Neural cell (in vitro differentiated cells): ENCODE measurements at regions not wholly inside any gene's neighbourhood (a gene's known extent, or its start where the extent isn't known, plus 50 kb on each side); places are given as distances from the start of the nearest gene placed in this dataset.

ENCODE experiments used
- H2AFZ ChIP-seq: fragments of 200-600, 300-800 bp; sonication (generic), shearing (Covaris generic); 2 replicates; pipeline ENCODE4 v1.6.0; 2014; ENCODE audit warnings: low read depth, mild to moderate bottlenecking, antibody characterized with exemption, low read length, moderate library complexity
- H3F3A ChIP-seq: fragments of 200-600 bp; shearing (Covaris generic); 2 replicates; pipeline ENCODE4 v1.6.1; 2016; ENCODE audit warnings: mild to moderate bottlenecking, moderate library complexity, mixed read lengths, antibody characterized with exemption, low read length; ENCODE audit not compliant: insufficient read depth, poor library complexity, severe bottlenecking
- H3K27ac ChIP-seq: fragments of 200-600, 300-800 bp; sonication (generic), shearing (Covaris generic); 2 replicates; pipeline ENCODE4 v1.5.1; 2014; ENCODE audit warnings: mild to moderate bottlenecking, low read length, moderate library complexity
- H3K27me3 ChIP-seq: fragments of 300-800, 200-600 bp; sonication (generic), shearing (Covaris generic); 2 replicates; pipeline ENCODE4 v1.6.0; 2014; ENCODE audit warnings: mild to moderate bottlenecking, low read depth, low read length, moderate library complexity; ENCODE audit not compliant: insufficient read depth
- H3K36me3 ChIP-seq: fragments of 300-800, 200-600 bp; sonication (generic), shearing (Covaris generic); 2 replicates; pipeline ENCODE4 v1.5.1; 2014; ENCODE audit warnings: mild to moderate bottlenecking, antibody characterized with exemption, low read length, moderate library complexity; ENCODE audit not compliant: insufficient read depth
- H3K4me2 ChIP-seq: fragments of 300-800, 200-600 bp; sonication (generic), shearing (Covaris generic); 2 replicates; pipeline ENCODE4 v1.6.0; 2014; ENCODE audit warnings: mild to moderate bottlenecking, low read length
- H3K4me3 ChIP-seq: fragments of 300-800, 200-600 bp; sonication (generic), shearing (Covaris generic); 2 replicates; pipeline ENCODE4 v1.5.1; 2014; ENCODE audit warnings: mild to moderate bottlenecking, low read length, moderate library complexity
- H3K79me2 ChIP-seq: fragments of 200-600 bp; shearing (Covaris generic); replicated peaks from 2 replicates; pipeline ENCODE4 v1.6.0; 2014; ENCODE audit warnings: mild to moderate bottlenecking, low read length, moderate library complexity; ENCODE audit not compliant: insufficient read depth
- H3K9ac ChIP-seq: fragments of 300-800, 200-600 bp; sonication (generic), shearing (Covaris generic); 2 replicates; pipeline ENCODE4 v1.6.1; 2016; ENCODE audit warnings: mild to moderate bottlenecking, low read length, mixed read lengths
- H3K9me2 ChIP-seq: fragments of 200-600 bp; shearing (Covaris generic); 2 replicates; pipeline ENCODE4 v1.6.1; 2016; ENCODE audit warnings: mild to moderate bottlenecking, low read length, mixed read lengths; ENCODE audit not compliant: insufficient read depth
- H3K9me3 ChIP-seq: fragments of 200-600, 300-800 bp; sonication (generic), shearing (Covaris generic); 2 replicates; pipeline ENCODE4 v1.6.1; 2016; ENCODE audit warnings: mild to moderate bottlenecking, mixed run types, low read length, moderate library complexity, mixed read lengths
- H4K20me1 ChIP-seq: fragments of 200-600 bp; shearing (Covaris generic); 2 replicates; pipeline ENCODE4 v1.6.1; 2016; ENCODE audit warnings: mild to moderate bottlenecking, mixed run types; ENCODE audit not compliant: insufficient read depth
- EP300 ChIP-seq: fragments of 450-650 bp; conservative IDR thresholded peaks from 2 replicates; pipeline ENCODE4 v1.6.1; 2014; ENCODE audit warnings: antibody characterized with exemption, mild to moderate bottlenecking, moderate library complexity; ENCODE audit not compliant: poor library complexity, severe bottlenecking
- EZH2 ChIP-seq: fragments of 200-600, 300-800 bp; shearing (Covaris generic), sonication (generic); IDR thresholded peaks from 2 replicates; pipeline ENCODE4 v1.6.1; 2014; ENCODE audit warnings: antibody characterized with exemption, low read length, borderline replicate concordance, mild to moderate bottlenecking; ENCODE audit not compliant: insufficient read depth, poor library complexity, severe bottlenecking
- MXI1 ChIP-seq: fragments of 450-650 bp; conservative IDR thresholded peaks from 2 replicates; pipeline ENCODE4 v1.6.1; 2014; ENCODE audit warnings: antibody characterized with exemption, mild to moderate bottlenecking; ENCODE audit not compliant: poor library complexity, severe bottlenecking
- POLR2AphosphoS5 ChIP-seq: IDR thresholded peaks from 2 replicates; pipeline ENCODE4 v1.6.1; 2012
- RAD21 ChIP-seq: fragments of 450-650 bp; conservative IDR thresholded peaks from 2 replicates; pipeline ENCODE4 v1.6.1; 2014; ENCODE audit warnings: antibody characterized with exemption, mild to moderate bottlenecking, moderate library complexity
- SMC3 ChIP-seq: fragments of 450-650 bp; conservative IDR thresholded peaks from 2 replicates; pipeline ENCODE4 v1.6.1; 2014; ENCODE audit warnings: antibody characterized with exemption, mild to moderate bottlenecking, moderate library complexity; ENCODE audit not compliant: poor library complexity
- TAF1 ChIP-seq: IDR thresholded peaks from 2 replicates; pipeline ENCODE4 v1.6.1; 2012; ENCODE audit warnings: low read depth
- TF ChIP-seq, protein P1 (sequence below): fragments of 450-650 bp; IDR thresholded peaks from 2 replicates; pipeline ENCODE4 v1.5.1; 2014; ENCODE audit warnings: antibody characterized with exemption, mild to moderate bottlenecking, moderate library complexity; ENCODE audit not compliant: poor library complexity, severe bottlenecking
- TF ChIP-seq, protein P2 (sequence below): IDR thresholded peaks from 2 replicates; pipeline ENCODE4 v1.6.1; 2012; ENCODE audit warnings: borderline replicate concordance

DNA sequence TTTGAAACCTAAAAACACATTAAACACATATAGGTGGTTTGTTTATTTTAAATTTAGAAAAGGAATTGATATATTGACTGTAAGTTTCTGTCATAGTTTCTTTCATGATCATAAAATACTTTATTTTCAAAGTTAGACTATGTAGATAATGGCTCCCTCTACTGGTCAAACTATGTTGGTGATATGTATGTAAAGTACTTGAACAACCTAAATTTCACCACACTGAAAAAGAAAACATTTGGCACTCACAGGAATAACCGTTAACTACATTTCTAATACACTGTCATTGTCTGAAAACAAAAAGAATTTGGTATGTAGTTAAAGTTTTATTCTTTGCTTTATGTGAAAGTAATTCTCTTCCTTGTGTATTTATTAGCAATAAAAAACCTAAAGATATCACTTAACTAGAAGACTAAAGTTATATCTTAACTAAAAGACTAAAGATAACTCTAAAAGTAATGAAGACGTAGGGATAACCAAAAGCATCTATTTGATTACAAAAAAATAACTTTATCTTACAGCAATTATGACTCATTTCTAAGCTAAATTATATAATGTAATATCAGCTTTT is 427.5 kb downstream of the VGLL3 start:
- Histone ChIP-seq H3K27me3 (no peaks in the 10 kb centered on the region), H3K79me2 (no peaks in the 10 kb centered on the region), H3K4me2 (no peak overlapping the region), H3K9ac (no peak overlapping the region), H3F3A (no peaks in the 10 kb centered on the region), H3K9me3 (no peaks in the 10 kb centered on the region), H3K4me3 (no peak overlapping the region), H3K36me3 (no peaks in the 10 kb centered on the region), H3K9me2 (no peaks in the 10 kb centered on the region), H2AFZ (no peak overlapping the region), H4K20me1 (no peaks in the 10 kb centered on the region), H3K27ac (no peak overlapping the region)
- no peak for TF ChIP-seq EZH2
- no peak for TF ChIP-seq EP300
- TF ChIP-seq, protein P1, sequence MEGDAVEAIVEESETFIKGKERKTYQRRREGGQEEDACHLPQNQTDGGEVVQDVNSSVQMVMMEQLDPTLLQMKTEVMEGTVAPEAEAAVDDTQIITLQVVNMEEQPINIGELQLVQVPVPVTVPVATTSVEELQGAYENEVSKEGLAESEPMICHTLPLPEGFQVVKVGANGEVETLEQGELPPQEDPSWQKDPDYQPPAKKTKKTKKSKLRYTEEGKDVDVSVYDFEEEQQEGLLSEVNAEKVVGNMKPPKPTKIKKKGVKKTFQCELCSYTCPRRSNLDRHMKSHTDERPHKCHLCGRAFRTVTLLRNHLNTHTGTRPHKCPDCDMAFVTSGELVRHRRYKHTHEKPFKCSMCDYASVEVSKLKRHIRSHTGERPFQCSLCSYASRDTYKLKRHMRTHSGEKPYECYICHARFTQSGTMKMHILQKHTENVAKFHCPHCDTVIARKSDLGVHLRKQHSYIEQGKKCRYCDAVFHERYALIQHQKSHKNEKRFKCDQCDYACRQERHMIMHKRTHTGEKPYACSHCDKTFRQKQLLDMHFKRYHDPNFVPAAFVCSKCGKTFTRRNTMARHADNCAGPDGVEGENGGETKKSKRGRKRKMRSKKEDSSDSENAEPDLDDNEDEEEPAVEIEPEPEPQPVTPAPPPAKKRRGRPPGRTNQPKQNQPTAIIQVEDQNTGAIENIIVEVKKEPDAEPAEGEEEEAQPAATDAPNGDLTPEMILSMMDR: peak; percentile 78
- TF ChIP-seq MXI1: no peak
- TF ChIP-seq, protein P2, sequence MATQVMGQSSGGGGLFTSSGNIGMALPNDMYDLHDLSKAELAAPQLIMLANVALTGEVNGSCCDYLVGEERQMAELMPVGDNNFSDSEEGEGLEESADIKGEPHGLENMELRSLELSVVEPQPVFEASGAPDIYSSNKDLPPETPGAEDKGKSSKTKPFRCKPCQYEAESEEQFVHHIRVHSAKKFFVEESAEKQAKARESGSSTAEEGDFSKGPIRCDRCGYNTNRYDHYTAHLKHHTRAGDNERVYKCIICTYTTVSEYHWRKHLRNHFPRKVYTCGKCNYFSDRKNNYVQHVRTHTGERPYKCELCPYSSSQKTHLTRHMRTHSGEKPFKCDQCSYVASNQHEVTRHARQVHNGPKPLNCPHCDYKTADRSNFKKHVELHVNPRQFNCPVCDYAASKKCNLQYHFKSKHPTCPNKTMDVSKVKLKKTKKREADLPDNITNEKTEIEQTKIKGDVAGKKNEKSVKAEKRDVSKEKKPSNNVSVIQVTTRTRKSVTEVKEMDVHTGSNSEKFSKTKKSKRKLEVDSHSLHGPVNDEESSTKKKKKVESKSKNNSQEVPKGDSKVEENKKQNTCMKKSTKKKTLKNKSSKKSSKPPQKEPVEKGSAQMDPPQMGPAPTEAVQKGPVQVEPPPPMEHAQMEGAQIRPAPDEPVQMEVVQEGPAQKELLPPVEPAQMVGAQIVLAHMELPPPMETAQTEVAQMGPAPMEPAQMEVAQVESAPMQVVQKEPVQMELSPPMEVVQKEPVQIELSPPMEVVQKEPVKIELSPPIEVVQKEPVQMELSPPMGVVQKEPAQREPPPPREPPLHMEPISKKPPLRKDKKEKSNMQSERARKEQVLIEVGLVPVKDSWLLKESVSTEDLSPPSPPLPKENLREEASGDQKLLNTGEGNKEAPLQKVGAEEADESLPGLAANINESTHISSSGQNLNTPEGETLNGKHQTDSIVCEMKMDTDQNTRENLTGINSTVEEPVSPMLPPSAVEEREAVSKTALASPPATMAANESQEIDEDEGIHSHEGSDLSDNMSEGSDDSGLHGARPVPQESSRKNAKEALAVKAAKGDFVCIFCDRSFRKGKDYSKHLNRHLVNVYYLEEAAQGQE: no peak
- peak; percentile 72 for TF ChIP-seq SMC3
- TF ChIP-seq POLR2AphosphoS5: no peak
- TF ChIP-seq TAF1: no peak
- TF ChIP-seq RAD21: peak; percentile 80

DNA sequence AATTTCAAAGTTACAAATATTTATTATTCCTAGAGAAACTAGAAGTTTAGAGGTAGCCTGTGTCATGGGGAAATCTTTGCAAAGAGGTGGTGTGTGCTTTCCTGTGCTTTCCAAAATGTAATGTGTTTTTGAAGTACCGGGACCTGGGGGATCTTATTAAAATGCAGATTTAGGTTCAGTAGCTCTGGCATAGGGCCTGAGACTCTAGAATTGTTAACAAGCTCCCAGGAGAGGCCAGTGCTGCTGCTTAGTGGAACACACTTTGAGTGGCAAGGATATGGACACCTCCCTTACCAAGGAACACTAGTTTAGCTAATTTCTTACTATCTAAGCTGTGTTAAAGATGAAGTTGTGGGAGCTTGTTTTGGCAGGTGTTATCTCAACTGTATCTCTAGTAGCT is 428.9 kb downstream of the VGLL3 start:
- Histone ChIP-seq H3K27ac (no peak overlapping the region), H4K20me1 (no peaks in the 10 kb centered on the region), H3K9me3 (no peaks in the 10 kb centered on the region), H3K4me2 (no peak overlapping the region), H2AFZ (no peak overlapping the region), H3K36me3 (no peaks in the 10 kb centered on the region), H3F3A (no peaks in the 10 kb centered on the region), H3K79me2 (no peaks in the 10 kb centered on the region), H3K9me2 (no peaks in the 10 kb centered on the region), H3K27me3 (no peaks in the 10 kb centered on the region), H3K4me3 (no peak overlapping the region), H3K9ac (no peak overlapping the region)
- TF ChIP-seq, protein P2: no peak
- TF ChIP-seq TAF1: no peak
- TF ChIP-seq MXI1: no peak
- TF ChIP-seq POLR2AphosphoS5: no peak
- TF ChIP-seq EZH2: no peak
